ENCODE measurements at regions not wholly inside any gene's neighbourhood (a gene's known extent, or its start where the extent isn't known, plus 50 kb on each side); places are given as distances from the start of the nearest gene placed in this dataset.

- TF ChIP-seq POLR2AphosphoS5 (IDR thresholded peaks at IDR 0.05; ENCODE audit: low read depth, low read length) (no peak), POLR2A (IDR thresholded peaks at IDR 0.05; ENCODE audit: low read depth, low read length) (no peak)
Observed at GRCh38 chr6:85272592-85272991, 177.3 kb upstream of the NT5E start.

Data from GM12892 (cell line).